COLO668 (cell line): ENCODE measurements at regions not wholly inside any gene's neighbourhood (a gene's known extent, or its start where the extent isn't known, plus 50 kb on each side); places are given as distances from the start of the nearest gene placed in this dataset.
"Not testable (repeated sequence)": the region's sequence is repeated elsewhere in the genome, so short reads cannot be mapped to it uniquely, and the experiment has no call there.

Source experiments
- DNase-seq: peaks from one replicate; lab custom pipeline; 2025; ENCODE audit not compliant: unreplicated experiment; lab: John Stamatoyannopoulos, UW

- DNase-seq: no peak
These were observed 188.5 kb upstream of the TMEM132C start for GRCh38 chr12:128078301-128078971.

GRCh38 chr12:128079446-128079845 is 187.5 kb upstream of the TMEM132C start:
- no peak for DNase-seq

DNA sequence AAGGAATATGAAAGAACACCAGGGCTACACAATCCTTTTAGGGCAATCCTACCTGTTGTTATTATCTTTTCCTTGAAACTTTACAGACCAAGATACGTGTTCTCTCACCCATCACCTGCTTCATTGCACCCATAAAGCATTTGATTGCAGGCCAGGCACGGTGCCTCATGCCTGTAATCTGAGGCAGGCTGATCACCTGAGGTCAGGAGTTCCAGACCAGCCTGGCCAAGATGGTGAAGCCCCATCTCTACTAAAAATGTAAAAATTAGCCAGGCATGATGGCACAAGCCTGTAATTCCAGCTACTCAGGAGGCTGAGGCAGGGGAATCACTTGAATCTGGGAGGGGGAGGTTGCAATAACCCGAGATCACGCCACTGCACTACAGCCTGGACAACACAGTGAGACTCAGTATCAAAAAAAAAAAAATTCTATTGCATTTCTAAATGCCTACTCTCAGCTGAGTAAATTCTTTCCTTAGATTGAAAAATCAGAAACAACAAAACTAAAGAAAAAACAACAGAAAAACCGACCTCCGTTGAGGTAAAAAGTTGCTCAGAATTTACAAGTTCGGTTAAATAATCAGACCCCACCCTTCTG is 183.7 kb upstream of the TMEM132C start:
- DNase-seq: no peak

DNA sequence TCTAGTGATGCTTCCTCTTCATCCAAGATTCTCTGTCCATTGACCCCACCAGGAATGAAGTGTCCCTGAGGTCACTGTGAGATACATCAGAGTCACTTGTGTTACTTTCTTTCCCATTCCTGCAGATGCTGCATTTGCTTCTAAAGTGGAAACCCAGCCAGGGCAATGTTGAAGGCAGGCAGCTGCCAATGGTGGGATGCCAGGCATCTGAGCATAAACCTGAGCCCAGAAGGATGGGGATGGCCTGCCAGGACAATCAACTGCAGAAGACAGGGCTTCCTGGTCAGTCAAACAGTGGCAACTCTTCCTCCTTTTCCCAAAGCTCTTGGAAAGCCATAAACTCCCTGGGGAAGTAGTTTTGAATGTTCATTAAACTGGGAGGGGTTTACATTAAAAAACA is 178.0 kb upstream of the TMEM132C start:
- no peak for DNase-seq

DNA sequence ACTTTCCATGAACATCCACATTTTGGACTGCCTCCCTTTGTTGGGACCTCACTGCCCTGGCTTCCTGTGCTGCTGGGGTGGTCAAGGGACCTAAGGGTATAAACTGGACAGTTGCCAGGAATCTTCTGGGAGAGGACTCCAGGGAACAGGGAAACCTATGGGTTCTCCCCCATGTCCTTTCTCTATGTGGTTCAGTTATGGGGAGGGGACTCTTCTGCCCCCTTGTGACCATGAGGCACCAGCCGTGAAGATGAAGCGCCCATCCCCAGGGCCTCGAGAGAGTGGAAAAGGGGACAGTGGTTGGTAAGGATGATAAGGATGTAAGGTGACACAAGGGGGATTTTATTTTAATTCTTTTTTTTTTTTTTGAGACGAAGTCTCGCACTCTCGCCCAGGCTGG is 177.0 kb upstream of the TMEM132C start:
- DNase-seq: no peak

DNA sequence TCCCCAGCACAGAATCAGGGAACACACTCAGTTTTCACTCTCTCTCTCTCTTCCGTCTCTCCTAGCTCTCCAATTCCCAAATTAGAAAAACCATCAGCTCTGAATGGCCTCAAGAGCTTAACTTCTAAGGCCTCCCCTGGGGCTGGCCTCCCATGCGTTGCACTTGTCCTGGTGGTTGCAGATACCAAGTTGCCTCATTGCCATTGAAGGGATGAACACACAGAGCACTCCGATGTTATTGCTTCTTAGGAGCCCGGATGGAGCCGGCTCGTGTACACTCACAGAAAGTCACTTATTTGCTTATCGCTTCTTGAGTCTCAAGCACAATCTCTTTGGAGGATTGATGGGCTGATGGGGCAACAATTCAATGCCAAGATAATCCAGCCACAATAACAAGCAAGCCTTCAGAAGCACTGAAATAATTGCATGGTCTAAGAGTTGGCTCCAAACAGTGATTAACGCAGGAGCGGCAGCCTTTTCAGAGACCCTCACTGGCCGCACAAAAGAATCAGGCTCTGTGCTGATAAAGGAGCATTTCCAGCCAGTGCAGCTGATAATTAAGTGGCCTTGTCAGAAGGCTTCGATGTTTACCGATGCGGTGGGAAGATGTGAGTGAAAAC is 175.8 kb upstream of the TMEM132C start:
- DNase-seq: no peak

GRCh38 chr12:128091951-128092382 is 175.0 kb upstream of the TMEM132C start:
- DNase-seq: no peak

DNA sequence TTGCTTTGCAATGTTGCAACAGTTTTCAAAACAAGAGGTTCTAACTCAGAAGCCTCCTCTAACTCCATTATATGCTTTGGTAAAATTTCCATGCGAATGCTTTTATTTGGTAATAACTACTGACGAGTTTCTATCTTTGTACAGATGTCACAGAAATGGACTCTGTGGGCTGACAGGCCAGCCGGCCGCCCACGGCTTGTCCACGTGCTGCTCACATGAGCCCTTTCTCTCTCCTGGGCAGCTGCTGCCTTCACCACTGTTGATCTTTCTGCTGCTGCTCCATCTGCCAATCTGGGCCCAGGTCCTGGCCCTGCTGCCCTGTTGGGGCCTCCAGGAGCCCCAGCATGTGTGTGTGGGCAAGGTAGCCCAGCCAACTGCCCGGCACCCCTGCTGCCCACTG is 168.2 kb upstream of the TMEM132C start:
- no peak for DNase-seq

GRCh38 chr12:128103152-128103551 is 163.8 kb upstream of the TMEM132C start:
- no peak for DNase-seq

- no peak for DNase-seq
These were observed 157.7 kb upstream of the TMEM132C start for GRCh38 chr12:128109236-128109635.

- DNase-seq: no peak
These were observed 157.3 kb upstream of the TMEM132C start for GRCh38 chr12:128109636-128110035.

- no peak for DNase-seq
These were observed 155.6 kb upstream of the TMEM132C start for GRCh38 chr12:128111333-128111732.

- DNase-seq: no peak
These were observed 155.0 kb upstream of the TMEM132C start for GRCh38 chr12:128111951-128112350.

- DNase-seq: not testable (repeated sequence)
These were observed 153.7 kb upstream of the TMEM132C start for GRCh38 chr12:128113250-128113649.

GRCh38 chr12:128114485-128114884 is 152.5 kb upstream of the TMEM132C start:
- DNase-seq: no peak

DNA sequence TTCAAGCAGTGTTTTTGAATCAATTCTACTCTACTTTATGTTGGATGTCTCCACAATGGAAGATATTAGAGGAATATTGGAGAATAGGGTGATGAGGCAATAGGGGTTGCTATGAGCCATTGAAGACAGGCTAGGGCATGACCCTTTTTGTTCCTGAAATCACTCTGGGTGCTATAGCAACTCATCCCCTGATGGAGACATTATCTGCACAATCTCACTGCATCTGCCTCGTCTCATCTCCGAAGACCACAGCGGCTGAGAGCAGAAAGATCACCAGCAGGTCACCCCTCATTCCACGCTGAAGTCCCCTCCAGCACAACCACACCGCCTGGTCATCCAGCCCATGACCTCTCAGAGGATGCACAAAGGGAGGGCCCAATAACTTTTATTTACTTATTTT is 150.4 kb upstream of the TMEM132C start:
- no peak for DNase-seq

DNA sequence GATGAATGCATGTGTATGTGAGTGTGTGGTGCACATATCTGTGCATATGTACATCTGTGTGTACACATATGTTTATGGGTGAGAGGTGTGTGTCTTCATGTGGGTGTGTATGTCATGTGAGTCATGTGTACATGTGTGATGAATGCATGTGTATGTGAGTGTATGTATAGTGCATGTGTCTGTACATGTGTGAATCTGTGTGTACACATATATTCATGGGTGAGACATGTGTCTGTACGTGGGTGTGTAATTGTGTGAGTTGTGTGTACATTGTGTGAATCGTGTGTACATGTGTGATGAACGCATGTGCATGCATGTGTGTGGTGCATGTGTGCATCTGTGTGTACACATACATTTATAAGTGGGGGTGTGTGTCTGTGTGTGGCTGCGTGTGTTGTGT is 146.9 kb upstream of the TMEM132C start:
- DNase-seq: no peak

GRCh38 chr12:128121424-128121823 is 145.5 kb upstream of the TMEM132C start:
- no peak for DNase-seq

DNA sequence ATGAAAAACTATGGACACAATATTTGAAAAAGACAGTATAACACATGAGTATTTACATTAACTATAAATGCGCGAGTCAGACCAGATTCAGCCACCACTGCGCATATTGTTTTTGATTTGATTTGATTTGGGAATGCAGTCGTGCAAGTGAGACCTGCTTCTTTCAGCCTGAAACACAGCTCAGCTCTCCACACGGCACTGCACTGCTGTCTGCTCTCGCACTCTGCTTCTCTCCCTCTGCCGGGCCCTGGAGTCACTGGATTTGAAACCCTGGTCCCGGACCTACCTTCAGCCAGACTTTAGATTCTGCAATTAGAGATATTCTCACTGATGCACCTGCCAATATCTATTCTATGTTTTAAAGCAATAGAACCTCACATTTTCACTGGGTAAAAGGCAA is 143.9 kb upstream of the TMEM132C start:
- no peak for DNase-seq

GRCh38 chr12:128131955-128132354 is 135.0 kb upstream of the TMEM132C start:
- DNase-seq: no peak

GRCh38 chr12:128133321-128134073 is 133.5 kb upstream of the TMEM132C start:
- DNase-seq: no peak

GRCh38 chr12:128137140-128137539 is 129.8 kb upstream of the TMEM132C start:
- DNase-seq: no peak
